HG03520 (cell line): ENCODE measurements at regions not wholly inside any gene's neighbourhood (a gene's known extent, or its start where the extent isn't known, plus 50 kb on each side); places are given as distances from the start of the nearest gene placed in this dataset.

ENCODE experiments used
- ATAC-seq: cut with Tn5 transposase; IDR thresholded peaks from one replicate; pipeline ENCODE4 v1.9.1; 2021; ENCODE audit warnings: mild to moderate bottlenecking, moderate library complexity; ENCODE audit not compliant: unreplicated experiment

DNA sequence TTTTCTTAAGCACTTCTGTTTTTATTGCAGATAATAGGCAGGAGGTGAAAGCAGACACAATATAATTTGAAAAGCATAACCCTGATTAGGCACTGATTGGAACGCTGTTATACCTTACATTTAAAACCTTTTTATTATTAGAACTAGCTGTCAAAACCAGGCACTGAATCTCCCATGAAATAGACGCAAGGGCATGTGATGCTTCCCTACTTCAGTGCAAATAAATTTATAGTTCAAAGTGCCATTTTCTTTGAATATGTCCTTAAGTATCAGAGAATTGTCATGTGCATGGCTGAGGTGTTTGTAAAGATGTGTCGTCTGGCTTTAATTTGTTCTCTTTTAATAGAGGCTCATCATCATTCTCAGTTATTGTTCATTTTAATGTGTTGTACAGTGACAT lies 386.0 kb downstream of the NR2F2 start:
- ATAC-seq: no peak

DNA sequence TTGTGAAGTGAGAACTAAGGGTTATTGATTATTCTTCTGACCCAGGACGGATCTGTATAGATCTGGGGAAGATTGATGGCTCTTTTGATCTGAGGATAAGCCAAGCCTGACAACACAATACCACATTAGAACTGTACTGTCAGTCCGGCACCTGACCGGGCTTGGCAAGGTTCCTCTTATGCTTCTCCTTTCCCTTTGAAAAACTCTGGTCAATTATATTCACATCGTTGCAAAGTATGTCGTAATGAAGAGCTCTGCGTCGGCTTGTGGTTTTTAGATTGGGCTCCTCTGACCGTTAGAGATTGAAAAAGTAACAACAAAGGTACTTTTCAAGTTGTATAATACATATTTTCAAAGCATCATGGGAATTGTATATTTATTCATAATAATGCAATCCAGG lies 389.8 kb downstream of the NR2F2 start:
- ATAC-seq: no peak

DNA sequence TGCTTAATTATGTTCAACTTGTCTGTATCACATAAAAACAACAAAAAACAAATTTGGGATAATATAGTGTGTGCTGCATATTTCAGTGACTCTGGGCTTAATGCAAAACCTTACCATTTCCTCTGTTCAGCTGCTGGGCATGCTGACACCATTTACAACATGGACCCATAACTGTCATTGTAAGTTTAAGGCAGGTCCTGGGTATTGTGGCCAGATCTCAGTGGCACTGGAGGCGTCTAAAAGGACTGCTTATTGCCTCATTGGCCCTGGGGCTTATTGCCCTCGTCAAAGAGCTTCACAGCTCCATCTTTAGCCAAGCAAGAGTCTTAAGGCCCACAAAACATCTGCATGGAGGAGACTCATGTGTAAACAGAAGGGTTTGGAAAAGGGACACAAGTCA lies 390.2 kb downstream of the NR2F2 start:
- ATAC-seq: no peak

DNA sequence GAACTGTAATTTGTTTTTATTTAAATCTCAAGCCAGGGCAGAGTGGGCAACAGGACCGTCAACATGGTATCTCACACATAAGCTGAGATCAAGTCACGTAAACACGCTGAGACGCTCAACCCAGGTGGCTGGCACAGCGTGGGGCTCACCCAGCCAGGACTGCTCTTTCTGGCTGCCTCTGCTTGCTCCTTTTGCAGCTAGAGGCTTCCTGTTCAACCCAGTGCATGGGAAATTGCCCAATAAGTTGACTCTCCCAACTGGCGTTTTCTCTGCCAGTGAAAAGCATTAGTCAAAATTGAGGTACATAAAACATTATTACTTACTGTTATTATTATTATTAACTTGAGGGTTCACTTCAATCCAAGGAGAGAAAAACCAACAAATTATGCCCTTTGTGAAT lies 398.1 kb downstream of the NR2F2 start:
- ATAC-seq: no peak

DNA sequence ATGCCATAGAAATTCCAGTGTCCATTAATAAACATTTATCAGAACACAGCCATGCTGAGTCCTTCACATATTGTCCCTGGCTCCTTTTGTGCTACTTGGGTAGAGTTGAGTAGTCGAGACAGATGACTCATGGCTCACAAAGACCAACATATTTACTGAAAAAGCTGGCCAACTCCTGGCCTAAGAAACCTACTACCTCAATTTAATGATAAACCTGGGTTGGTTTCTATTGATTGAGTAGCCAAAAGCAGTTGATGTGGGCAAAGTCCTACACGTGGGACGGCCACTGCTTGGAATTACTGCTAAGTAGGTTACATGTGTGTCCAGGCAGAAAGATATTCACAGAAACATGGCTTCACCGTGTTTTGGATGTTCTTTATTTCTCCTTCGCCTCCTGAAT lies 402.2 kb downstream of the NR2F2 start:
- ATAC-seq: no peak

DNA sequence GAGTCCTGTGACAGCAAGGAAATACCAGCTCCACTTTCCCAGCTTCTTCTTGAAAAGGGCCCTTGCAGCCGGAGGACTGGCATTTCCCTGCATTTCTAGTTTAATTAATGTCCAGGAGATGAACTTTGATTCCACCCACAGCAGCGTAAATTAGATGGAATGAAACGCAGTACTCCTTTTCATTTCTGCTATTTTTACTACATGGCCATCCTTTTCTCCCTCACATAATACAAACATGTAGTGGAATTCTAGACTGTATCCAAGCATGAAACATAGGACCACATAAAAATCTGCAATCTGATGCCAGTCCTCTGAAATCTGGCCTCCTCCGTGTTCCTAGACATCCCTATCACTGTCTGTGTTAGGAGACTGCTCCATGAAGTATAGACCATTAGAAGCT lies 403.2 kb downstream of the NR2F2 start:
- ATAC-seq: no peak

DNA sequence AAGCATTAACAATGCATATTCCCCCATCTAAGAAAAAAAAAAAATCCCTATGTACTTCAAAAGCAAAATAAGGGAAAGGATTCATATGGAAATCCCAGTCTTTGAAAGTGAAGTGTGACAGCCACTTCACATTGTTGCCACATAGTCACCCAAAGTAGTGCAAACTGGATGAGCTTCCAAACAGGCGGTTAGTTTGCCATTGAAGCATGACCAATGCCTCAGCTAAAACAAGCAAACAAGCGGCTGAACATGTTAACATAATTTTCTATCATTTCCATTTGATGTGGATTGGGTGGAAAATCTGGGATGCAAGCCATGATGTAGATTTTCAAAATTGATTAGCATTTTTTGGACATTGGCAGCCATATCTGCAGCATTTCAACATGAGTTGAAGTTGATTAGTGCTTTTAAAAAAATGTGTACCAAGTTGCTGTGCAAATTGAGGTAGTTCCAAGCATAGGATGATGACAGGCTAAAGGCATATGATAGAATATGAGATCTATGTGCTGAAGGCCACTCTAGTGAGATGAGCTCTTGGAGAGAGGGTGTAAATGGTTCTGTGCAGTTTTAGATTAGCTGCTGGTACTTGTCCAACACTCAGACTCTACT lies 405.2 kb downstream of the NR2F2 start:
- no peak for ATAC-seq

DNA sequence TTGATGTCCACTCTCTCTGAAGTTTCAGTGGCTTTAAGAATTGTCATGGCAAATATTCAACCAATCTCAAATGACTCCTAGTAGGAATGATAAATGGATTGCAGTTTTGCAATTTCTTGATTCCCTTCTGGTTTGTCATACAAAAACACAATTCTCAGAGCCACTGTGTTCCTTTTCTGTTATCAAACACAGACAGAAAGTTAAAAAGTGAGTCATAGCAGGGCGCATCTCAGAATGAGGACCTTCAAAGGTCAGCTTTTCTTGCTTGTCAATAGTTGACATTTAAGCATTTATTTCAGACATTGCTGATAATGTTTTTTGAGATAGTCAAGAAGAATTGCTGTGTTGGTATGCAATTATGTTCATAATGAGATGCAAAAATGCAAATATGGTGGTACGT lies 405.9 kb downstream of the NR2F2 start:
- no peak for ATAC-seq

DNA sequence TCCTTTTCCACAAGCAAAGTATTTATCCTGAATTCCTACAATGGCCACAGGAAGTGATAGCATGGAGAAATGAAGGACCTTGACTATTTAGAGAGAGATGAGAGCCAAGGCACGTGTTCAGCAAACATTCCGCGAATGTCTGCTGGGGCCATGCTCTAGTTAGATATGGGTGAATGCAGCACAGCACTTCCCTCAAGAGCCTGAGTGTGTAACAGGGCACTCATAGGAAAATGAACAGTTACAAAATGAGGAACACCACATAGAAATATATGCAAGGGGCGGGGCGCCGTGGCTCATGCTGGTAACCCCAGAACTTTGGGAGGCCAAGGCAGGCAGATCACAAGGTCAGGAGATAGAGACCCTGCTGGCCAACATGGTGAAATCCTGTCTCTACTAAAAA lies 406.9 kb downstream of the NR2F2 start:
- ATAC-seq: no peak

DNA sequence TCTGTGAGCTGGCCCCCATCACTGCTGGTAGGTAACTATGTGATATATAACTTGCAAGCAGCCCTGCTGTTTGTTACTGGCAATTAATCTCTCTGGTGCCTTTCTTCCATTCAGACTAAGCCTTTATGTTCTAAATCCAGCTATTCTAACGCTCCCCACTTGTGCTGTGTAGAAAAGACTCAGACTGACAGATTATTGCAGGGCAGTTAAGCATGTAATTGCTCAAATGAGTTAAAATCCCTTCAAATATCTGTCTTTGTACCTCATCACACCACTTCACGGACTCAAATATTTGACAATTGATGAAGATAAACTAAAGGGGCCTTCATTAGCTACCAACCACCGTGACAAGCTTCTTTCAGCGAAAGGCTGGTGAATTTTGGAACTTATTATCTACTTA lies 416.2 kb downstream of the NR2F2 start:
- ATAC-seq: no peak

DNA sequence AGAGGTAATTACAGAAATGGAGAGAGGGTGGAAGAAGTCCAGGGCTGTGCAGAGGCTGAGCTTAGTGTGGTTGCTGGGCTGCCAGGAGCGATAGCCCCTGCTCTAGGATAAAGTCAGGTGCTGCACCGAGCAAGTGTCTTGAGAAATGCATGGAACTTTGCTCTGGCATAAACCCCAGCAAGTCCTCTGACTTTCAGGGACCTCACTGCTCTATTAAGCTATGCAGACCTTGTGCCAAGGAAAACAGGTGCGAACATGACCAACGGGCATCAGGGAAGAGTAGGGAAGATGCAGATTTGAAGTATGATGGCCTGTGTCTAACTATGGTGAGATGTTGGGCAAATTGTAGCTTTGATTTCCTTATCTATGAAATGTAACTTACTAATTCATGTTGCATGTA lies 416.8 kb downstream of the NR2F2 start:
- no peak for ATAC-seq

DNA sequence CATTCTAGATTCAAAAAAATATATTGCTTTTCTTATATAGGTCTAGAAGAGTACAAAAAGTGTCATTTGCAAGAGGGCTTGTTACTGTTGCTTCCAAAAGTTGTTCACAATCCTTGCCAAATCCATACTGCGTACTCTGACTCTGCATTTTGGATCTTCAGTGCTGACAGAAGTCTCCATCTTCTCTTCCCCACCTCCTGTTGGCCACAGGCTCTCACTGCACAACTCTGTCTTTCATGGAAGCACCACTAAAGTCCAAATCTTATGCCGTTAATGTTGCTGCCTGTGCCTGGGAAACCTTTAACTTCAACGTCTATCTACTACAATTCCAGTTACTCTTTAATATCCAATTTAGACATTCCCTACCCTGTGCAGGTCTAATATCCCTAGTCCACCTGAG lies 419.9 kb downstream of the NR2F2 start:
- no peak for ATAC-seq

DNA sequence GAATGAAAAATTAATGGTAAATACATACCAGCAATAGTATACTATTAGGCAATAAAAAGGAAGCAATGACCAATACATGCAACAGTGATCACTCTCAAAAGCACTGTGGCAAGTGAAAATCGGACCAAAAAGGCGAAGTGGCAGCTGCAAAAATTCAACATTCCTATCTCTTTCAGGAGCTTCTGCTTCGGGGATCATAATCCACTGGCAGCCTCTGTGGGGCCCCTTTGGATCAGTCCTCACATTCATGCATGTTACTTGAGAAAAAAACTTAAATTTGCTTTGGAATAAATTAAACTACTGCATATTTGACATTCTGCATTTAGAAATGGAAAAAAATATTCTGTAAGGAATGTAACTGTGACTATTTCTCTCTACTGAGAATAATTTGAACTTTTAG lies 425.6 kb downstream of the NR2F2 start:
- no peak for ATAC-seq

DNA sequence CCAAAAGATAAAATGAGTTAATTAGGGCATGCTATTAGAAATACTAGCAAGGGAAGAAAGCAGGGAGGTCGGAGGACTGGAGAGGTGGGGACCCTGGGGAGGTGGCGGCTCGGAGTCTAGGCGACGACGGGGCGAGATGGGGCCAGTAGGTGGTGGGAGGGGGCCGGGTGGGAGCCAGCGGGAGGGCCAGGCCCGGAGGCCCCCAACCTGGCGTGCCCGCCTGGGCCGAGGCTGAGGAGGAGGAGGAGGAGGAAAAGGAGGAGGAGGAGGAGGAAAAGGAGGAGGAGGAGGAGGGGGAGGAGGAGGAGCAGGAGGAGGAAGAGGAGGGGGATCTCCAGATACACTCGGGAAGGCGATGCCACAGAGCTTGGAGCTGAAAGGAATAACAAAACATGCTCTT lies 426.2 kb downstream of the NR2F2 start:
- no peak for ATAC-seq

DNA sequence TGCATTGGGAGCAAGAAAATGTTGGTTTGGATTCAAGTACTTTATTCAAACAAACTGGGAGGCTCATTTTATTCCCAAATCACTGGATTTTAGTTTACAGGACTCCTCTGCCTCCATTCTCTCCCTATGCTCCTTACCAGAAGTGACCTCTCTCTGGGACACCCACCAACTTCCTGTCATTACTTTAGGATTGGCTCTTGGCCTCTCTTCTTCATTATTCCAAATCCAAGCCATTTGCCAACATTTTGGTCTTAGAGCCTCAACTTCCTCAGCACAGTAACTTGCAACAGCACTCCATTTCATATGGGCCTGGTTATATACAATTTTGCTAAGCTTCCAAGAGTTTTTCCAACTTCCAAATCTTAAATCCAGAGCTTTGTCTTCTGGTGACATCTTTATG lies 432.1 kb downstream of the NR2F2 start:
- no peak for ATAC-seq

DNA sequence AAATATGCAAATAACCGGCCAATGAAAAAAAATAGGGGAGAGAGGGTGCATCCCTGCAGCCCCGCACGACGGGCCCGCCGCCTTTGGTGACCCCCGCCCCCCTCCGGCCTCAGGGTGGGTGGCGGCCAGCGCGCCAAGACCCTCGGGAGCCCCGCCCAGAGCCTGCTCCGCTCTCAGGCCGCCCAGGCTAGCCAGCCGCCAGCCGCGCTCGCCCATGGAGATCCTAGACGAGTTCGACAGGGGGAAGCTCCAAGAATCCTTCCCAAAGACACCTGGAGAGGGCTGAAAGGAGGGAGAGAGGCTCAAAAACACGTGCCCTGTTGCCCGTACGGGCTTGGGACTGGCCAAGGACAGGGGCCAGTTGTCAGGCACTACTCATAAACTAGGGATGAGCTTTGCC lies 434.0 kb downstream of the NR2F2 start:
- no peak for ATAC-seq

DNA sequence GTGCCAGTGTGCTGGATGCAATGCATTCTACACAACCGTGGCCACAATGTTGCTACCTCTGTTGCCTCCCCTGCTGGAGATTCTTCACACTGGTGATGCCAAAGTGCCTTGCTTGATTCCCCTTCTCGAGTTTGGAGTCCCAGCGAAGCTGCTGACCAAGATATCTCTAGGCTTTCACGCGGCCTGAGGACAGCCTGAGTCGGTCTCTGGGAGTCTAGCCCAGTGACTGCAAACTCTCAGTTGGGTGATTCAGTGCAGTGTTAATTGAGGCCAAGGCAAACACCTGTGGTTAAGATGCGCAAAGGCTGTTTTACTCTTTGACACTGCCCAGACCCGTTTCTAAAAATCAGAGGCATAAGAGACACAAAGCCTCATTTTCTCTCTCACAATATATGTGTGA lies 434.4 kb downstream of the NR2F2 start:
- no peak for ATAC-seq

DNA sequence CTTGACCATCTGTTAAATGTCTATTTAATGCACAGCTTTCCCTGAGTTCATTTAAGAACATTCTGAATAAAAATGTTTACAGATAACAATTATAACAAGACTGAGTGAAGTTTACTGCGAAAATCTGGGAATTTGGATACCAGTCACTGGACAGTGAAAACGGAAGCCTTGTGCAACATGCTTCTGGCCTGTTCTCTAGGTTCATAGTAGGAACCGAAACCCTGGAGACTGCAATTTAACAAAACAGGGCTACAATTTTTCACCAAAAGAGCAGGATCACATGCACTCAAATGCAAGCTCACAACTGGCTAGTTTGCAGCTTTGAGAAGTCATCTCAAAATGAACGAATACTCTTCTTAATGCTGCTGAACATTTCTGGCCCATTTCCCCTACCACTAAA lies 435.9 kb downstream of the NR2F2 start:
- ATAC-seq: no peak

DNA sequence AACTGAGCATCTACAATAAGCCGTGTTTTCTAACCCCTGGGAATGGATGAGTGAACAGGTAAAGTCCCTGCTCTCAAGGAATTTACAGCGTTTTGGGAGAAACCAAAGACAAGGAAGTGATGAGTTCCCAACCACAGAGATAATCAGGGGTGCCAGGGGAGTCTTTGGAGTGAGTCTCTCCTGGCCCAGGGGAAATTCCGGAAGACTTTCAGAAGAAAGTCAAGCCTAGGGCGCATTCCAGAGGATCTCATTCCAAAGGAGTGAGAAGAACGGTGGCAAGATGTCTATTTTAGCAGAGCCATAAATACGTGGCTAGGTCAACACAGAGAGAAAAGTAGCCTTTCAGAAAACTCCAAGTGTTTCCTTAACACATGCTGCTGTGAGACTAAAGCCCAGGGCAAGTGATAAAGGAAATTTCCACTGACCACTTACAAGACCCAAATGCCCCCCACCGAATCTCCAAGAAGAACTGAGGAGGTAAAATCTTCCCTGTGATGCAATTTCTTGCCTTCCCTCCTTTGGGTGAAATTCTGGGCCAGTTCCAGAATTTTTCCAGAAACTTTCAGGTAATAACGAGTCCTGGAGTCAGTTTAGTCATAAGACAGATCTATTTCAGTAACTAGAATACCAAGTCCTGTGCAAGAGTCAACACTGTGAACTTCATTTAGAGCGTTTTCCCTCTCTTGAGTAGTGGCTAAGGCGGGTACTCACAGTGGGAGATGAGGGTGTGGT lies 437.4 kb downstream of the NR2F2 start:
- ATAC-seq: no peak

DNA sequence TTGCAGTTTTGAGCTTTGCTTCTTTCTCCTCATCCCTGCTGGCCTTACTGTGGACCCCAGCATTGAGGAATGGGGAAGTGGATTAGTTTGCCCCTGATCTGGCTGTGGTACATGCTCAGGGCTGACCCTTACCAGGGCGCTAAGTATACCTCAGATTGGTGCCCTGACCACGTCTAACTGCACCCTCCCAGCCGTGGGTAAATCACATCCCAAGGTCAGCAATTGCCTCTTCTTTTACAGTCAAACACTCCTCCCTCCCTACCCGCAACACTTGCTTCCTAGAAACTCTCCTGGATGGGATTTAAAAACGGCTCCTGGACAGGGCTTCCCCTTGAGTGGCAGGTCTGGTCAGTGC lies 437.9 kb downstream of the NR2F2 start:
- ATAC-seq: no peak

DNA sequence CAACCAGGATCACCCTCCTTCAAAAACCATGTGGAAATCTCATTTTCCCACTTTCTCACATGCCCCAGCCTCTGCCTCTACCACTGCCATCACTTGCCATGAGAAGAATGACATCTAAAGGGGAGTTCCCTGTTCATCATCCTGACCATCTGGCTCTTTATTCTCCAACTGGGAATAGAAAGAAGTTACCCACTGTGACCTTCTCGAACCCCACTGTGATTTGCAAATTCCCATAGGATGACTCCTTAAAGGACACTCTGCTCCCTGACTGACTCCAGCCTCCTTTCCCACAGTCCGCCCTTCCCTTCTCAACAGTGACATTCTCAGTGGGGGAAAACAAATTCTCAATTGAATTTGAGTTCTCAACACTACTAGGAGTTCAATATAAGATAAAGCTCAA lies 440.5 kb downstream of the NR2F2 start:
- no peak for ATAC-seq

DNA sequence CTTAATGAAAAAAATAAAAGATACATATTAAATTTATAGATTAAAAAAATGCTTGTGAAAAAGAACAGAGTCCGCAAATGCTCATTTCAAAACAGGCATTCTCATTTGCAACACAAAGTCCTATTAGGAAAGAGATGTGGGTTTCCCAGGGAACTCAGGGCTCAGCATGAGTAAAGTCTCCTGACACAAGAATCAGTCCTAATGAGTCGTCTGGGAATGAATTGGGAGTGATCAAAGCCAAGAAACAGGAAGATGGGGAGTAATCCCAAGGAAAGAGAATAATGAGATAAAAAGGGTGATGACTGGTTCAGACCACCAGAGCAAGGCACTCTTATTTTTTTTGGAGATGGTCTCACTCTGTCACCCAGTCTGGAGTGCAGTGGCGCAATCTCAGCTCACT lies 443.7 kb downstream of the NR2F2 start:
- ATAC-seq: no peak

DNA sequence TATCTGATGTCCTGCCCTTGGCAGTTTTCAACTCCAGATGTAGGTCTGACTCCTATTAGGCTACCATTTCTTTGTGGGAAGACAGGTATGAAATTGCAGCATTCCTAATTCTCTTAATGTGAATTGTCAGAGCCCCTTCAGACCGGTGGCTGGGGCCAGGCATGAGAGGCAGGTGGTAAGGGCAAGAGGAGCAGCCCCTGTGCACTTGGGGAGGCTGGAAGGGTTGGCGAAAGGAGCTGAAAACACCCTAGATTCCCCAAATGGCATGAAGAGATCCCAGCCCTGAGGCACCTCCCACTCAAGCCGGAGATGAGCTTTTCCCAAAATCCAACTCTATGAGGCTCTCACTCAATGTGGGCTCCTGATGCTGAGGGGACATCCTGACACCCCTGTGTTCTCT lies 453.2 kb downstream of the NR2F2 start:
- no peak for ATAC-seq
